Suprapubic skin (tissue), 4 donors: ENCODE measurements at regions not wholly inside any gene's neighbourhood (a gene's known extent, or its start where the extent isn't known, plus 50 kb on each side); places are given as distances from the start of the nearest gene placed in this dataset.

Experiments used
- EP300 ChIP-seq: sonication (generic); formaldehyde crosslinking; IDR thresholded peaks from one replicate; pipeline ENCODE4 v1.6.1; 2017; ENCODE audit warnings: antibody characterized with exemption
- POLR2A ChIP-seq, 2 donors: fragments of 450-650 bp; IDR thresholded peaks; one replicate each; pipeline ENCODE4 v1.6.1; 2017; ENCODE audit warnings: antibody characterized with exemption in 2 of 2, mild to moderate bottlenecking in 2 of 2, moderate library complexity in 2 of 2
- POLR2AphosphoS5 ChIP-seq, 3 donors: sonication (generic); formaldehyde crosslinking; IDR thresholded peaks; one replicate each; pipeline ENCODE4 v1.6.1; 2017; ENCODE audit warnings: antibody characterized with exemption in 3 of 3
- TF ChIP-seq, protein P1 (sequence below), 2 donors: fragments of 200-600 bp in 1 of 2; fragments of 450-650 bp in 1 of 2; sonication (generic) in 1 of 2; IDR thresholded peaks; one replicate each; pipeline ENCODE4 v1.5.1; 2016 to 2019; ENCODE audit warnings: antibody characterized with exemption in 2 of 2, mild to moderate bottlenecking in 1 of 2, moderate library complexity in 1 of 2

DNA sequence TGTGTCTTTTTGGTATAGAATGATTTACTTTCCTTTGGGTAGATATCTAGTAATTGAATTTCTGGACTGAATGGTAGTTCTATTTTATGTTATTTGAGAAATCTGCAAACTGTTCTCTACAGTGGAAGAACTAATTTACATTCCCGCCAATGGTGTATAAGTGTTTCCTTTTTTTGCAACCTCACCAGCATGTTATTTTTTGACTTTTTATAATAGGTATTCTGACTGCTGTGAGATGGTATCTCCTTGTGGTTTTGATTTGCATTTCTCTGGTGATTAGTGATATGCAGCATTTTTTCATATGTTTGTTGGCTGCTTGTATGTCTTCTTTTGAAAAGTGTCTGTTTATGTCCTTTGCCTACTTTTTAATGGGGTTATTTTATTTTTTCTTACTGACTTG, 607.2 kb downstream of the OTOL1 start:
- TF ChIP-seq, protein P1, sequence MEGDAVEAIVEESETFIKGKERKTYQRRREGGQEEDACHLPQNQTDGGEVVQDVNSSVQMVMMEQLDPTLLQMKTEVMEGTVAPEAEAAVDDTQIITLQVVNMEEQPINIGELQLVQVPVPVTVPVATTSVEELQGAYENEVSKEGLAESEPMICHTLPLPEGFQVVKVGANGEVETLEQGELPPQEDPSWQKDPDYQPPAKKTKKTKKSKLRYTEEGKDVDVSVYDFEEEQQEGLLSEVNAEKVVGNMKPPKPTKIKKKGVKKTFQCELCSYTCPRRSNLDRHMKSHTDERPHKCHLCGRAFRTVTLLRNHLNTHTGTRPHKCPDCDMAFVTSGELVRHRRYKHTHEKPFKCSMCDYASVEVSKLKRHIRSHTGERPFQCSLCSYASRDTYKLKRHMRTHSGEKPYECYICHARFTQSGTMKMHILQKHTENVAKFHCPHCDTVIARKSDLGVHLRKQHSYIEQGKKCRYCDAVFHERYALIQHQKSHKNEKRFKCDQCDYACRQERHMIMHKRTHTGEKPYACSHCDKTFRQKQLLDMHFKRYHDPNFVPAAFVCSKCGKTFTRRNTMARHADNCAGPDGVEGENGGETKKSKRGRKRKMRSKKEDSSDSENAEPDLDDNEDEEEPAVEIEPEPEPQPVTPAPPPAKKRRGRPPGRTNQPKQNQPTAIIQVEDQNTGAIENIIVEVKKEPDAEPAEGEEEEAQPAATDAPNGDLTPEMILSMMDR (IDR thresholded peaks at IDR 0.05): no peak
- no peak for TF ChIP-seq POLR2A (IDR thresholded peaks at IDR 0.05)
- TF ChIP-seq POLR2AphosphoS5 (IDR thresholded peaks at IDR 0.05): no peak
- no peak for TF ChIP-seq EP300
